Lung (tissue), 11 donors: ENCODE measurements at regions not wholly inside any gene's neighbourhood (a gene's known extent, or its start where the extent isn't known, plus 50 kb on each side); places are given as distances from the start of the nearest gene placed in this dataset.

ENCODE experiments used
- ATAC-seq: fragments of 200-7000 bp; cut with Tn5 transposase; one replicate; pipeline ENCODE4 v1.9.1; 2020; ENCODE audit warnings: moderate number of reproducible peaks; ENCODE audit not compliant: insufficient read depth, low FRiP score
- DNase-seq, 3 donors: peaks; one replicate each; pipeline ENCODE4 v3.0.0-alpha.2; 2013 to 2017
- H3K27ac ChIP-seq, 2 donors: one replicate each; pipeline ENCODE4 v1.5.1; 2013; ENCODE audit warnings: mild to moderate bottlenecking in 2 of 2, moderate library complexity in 2 of 2, control low read depth in 1 of 2, inconsistent platforms in 1 of 2, low read depth in 1 of 2, low read length in 1 of 2
- H3K27me3 ChIP-seq, 3 donors: one replicate each; pipeline ENCODE4 v1.5.1; 2013; ENCODE audit warnings: low read length in 2 of 3; ENCODE audit not compliant: control insufficient read depth in 3 of 3, insufficient read depth in 3 of 3
- H3K36me3 ChIP-seq, 4 donors: one replicate each; pipeline ENCODE4 v1.5.1; 2013; ENCODE audit warnings: low read length in 4 of 4, mild to moderate bottlenecking in 1 of 4, moderate library complexity in 1 of 4; ENCODE audit not compliant: control insufficient read depth in 4 of 4, insufficient read depth in 4 of 4
- H3K4me1 ChIP-seq, 5 donors: one replicate each; pipeline ENCODE4 v1.5.1; 2013; ENCODE audit warnings: low read length in 5 of 5, mild to moderate bottlenecking in 2 of 5, moderate library complexity in 1 of 5; ENCODE audit not compliant: control insufficient read depth in 5 of 5, insufficient read depth in 5 of 5
- H3K4me3 ChIP-seq: one replicate; pipeline ENCODE4 v1.5.1; 2013; ENCODE audit warnings: mild to moderate bottlenecking, control low read depth, moderate library complexity
- H3K9ac ChIP-seq, 2 donors: one replicate each; pipeline ENCODE4 v1.5.1; 2013; ENCODE audit warnings: low read length in 2 of 2, control low read depth in 1 of 2; ENCODE audit not compliant: insufficient read depth in 1 of 2
- H3K9me3 ChIP-seq, 4 donors: one replicate each; pipeline ENCODE4 v1.5.1; 2013; ENCODE audit warnings: low read length in 3 of 4, mild to moderate bottlenecking in 1 of 4, moderate library complexity in 1 of 4; ENCODE audit not compliant: control insufficient read depth in 4 of 4, insufficient read depth in 3 of 4
- WGBS, 2 donors: extraction: QIAGEN DNeasy Blood & Tissue Kit; methylation state at CpG; one replicate each; pipeline ENCODE4 v1.1.7; 2013; 5-methylcytosine and 5-hydroxymethylcytosine counted together
- TF ChIP-seq, protein P1 (sequence below): IDR thresholded peaks from 2 replicates; pipeline ENCODE4 v1.5.1; 2012; ENCODE audit warnings: mild to moderate bottlenecking; ENCODE audit errors: control extremely low read depth, extremely low read depth
- donor health status: control.
- donor health status: control.
- donor health status: Bipolar disorder and iron deficiency.
- donor health status: healthy.
- donor health status: DM: yes; HTN: yes; CAD: no.

DNA sequence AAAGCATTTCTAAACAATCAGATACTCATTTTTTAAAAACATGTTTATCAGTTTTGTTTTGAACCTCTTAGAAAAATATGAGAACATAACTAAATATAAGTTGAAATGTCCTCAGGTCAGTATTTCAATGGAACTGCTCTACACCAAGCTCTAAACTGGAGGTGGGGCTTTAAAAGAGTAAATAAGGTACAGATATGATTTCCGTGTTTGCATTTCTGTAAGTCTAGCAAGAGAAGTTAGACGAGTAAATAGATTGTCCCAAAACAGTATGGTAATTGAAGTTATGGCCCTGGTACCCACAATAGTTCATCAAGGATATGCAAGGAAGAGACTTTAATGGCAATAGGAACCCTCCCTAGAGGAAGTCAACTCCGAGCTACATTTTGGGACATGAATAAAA, 115.1 kb upstream of the AKR1E2 start:
- WGBS, 2 donors = 58 to 81% methylated on average over 3 of the region's 3 CpGs
- Histone ChIP-seq H3K27me3 (no peaks in the 10 kb centered on the region), H3K9ac (no peak overlapping the region), H3K4me3 (no peak overlapping the region), H3K9me3 (no peaks in the 10 kb centered on the region), H3K36me3 (no peaks in the 10 kb centered on the region), H3K27ac (no peak overlapping the region), H3K4me1 (no peaks in the 10 kb centered on the region)
- TF ChIP-seq, protein P1, sequence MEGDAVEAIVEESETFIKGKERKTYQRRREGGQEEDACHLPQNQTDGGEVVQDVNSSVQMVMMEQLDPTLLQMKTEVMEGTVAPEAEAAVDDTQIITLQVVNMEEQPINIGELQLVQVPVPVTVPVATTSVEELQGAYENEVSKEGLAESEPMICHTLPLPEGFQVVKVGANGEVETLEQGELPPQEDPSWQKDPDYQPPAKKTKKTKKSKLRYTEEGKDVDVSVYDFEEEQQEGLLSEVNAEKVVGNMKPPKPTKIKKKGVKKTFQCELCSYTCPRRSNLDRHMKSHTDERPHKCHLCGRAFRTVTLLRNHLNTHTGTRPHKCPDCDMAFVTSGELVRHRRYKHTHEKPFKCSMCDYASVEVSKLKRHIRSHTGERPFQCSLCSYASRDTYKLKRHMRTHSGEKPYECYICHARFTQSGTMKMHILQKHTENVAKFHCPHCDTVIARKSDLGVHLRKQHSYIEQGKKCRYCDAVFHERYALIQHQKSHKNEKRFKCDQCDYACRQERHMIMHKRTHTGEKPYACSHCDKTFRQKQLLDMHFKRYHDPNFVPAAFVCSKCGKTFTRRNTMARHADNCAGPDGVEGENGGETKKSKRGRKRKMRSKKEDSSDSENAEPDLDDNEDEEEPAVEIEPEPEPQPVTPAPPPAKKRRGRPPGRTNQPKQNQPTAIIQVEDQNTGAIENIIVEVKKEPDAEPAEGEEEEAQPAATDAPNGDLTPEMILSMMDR = no peak
- ATAC-seq = no peak
- no peak for DNase-seq

DNA sequence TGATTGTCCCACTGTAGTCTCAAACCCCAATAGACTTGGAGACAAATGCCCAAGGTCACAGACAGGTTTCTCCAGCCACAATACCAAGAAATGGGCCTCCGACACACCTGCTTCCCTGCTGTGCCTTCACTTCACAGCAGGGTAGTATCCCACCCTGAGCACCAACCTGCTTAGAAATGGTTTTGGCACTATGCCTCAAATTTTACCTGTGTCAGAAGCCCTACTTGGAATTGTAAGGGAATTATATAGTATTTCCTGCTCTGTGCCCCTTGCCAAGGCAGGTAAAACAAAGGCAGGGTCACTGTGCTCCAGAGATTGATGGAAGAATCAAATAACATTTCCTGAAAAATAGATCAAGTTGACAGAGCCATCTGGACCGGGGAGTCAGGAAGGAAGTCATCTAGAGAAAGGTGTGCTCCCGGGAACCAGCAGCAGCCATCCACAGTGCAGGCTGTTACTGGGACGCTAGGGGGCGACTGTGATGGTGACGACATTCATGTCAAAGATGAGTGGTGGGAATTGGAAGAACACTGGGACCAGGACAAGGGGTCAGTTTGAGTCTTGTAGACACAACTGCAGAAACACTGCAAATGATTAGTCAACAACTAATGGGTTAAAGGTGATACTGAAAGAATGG, 117.8 kb upstream of the AKR1E2 start:
- WGBS, 2 donors = 46 to 52% methylated on average over 6 of the region's 6 CpGs
- H3K9me3 ChIP-seq = no peaks in the 10 kb centered on the region
- peak in 1 of 3 donors; percentile 7 for DNase-seq
- TF ChIP-seq, protein P1 = no peak
- no peak overlapping the region for H3K27ac ChIP-seq
- no peaks in the 10 kb centered on the region for H3K36me3 ChIP-seq
- no peak overlapping the region for H3K4me3 ChIP-seq
- H3K27me3 ChIP-seq = no peaks in the 10 kb centered on the region
- H3K9ac ChIP-seq = no peak overlapping the region
- peaks cover 0 to 4% (median 0%) of the 10 kb centered on the region in 5 donors for H3K4me1 ChIP-seq
- no peak for ATAC-seq

DNA sequence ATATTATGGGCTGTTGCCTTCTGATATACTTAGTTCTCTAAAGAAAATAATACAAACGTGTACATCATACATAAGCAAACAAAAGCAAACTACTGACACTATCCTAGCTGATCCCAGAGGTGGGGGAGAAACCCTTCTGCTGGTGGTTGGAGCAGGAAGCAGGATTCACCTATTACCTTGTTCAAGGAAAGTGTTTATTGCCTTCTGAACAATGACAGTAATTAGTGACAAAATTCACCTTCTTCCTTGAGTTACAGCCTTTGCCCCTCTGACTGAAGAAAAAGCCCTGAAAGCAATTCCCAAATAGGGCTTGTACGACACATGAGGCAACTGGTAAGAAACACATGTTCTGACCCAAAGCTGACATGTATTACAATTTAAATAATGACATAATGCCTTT, 118.8 kb upstream of the AKR1E2 start:
- no peak overlapping the region for H3K9ac ChIP-seq
- H3K4me1 ChIP-seq = peaks cover 0 to 4% (median 0%) of the 10 kb centered on the region in 5 donors

More for the DNA sequence above, 118.8 kb upstream of the AKR1E2 start:
- no peak overlapping the region for H3K27ac ChIP-seq
- DNase-seq (no peak), ATAC-seq (no peak)
- no peaks in the 10 kb centered on the region for H3K36me3 ChIP-seq
- no peaks in the 10 kb centered on the region for H3K27me3 ChIP-seq
- no peaks in the 10 kb centered on the region for H3K9me3 ChIP-seq
- 88 to 89% methylated on average over 2 of the region's 2 CpGs for WGBS, 2 donors
- no peak overlapping the region for H3K4me3 ChIP-seq
- TF ChIP-seq, protein P1 = no peak
